GM19455 (cell line): ENCODE measurements at regions not wholly inside any gene's neighbourhood (a gene's known extent, or its start where the extent isn't known, plus 50 kb on each side); places are given as distances from the start of the nearest gene placed in this dataset.

Experiments used
- ATAC-seq: cut with Tn5 transposase; IDR thresholded peaks from one replicate; pipeline ENCODE4 v1.9.1; 2021; ENCODE audit not compliant: unreplicated experiment

- no peak for ATAC-seq
These were observed 451.4 kb downstream of the WDR72 start for GRCh38 chr15:53307952-53308624.

- no peak for ATAC-seq
These were observed 453.9 kb downstream of the WDR72 start for GRCh38 chr15:53305554-53305953.

- ATAC-seq, result no peak
These were observed 454.4 kb downstream of the WDR72 start for GRCh38 chr15:53305101-53305500.

GRCh38 chr15:53297828-53298227 lies 461.6 kb downstream of the WDR72 start:
- ATAC-seq, result no peak

DNA sequence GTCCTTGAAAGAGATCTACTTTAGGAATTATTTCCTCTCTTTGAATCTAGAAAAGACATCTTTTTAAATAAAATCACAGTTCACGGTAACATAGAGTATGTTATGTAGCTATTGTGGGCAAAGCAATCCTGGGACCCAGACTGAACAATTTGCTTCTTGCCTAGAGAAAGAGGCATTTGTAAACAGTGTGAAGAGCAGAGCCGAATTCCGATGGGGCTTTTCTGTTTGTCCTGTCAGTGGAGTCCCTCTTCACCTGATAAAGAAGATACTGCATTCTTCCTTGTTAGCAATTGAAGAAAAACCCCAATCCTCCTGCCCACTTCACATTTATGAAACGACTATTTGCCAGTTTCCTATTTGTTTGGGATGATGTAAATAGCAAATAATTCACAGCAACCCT lies 462.9 kb downstream of the WDR72 start:
- no peak for ATAC-seq

DNA sequence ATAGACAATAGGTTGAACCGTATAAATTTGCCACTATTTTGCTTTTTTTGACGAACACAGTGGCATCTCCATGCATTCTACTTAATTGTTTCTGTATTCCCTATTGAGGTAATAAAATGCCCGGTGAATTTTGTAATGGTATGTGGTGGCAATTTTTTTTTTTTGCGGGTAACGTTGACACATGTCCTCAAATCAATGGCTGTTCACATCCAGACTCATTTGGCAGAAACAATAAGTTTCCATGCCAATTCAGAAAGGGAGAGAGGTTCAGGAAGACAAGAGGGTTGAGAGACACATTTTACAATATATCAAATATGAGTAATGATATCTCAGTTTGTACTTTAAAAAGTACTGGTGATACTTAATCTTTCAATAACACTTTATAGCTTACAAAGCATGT lies 463.9 kb downstream of the WDR72 start:
- no peak for ATAC-seq

DNA sequence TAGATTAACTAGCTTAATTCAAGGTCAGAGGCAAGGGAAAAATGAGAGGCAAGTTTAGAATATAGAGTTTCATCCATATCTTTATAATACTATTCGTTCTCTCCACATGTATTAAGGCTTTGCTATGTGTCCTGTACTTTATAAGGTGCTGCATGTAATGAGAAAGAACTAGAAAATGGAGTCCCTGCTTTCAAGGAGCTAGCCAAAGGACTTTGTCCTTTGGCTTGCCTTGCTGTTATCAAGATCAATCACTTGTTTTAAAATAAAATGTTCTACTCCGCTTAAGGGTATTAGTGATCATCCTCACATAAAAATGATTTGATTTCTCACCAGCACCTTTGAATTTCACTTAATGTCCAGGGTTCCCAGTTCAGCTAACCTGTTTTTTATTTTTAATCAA lies 470.9 kb downstream of the WDR72 start:
- ATAC-seq, result no peak

DNA sequence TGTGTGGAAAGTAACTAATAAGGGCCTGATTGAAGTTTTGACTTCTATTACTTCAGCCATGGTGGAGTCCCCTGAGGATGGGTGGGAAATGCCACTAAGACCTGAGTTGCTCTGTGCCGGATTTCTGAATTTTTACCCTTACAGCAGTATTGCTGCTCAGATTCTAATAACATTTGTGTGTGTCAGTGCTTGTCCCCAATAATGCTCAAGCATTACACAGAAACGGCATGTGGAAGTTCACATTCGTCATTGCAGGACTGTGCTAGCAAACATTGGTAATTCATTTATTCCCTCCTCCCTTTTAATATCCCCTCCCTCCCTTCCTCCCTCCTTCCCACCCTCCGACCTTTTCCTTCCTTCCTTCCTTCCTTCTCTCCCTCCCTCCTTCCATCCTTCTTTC lies 484.5 kb upstream of the ONECUT1 start:
- ATAC-seq, result no peak

DNA sequence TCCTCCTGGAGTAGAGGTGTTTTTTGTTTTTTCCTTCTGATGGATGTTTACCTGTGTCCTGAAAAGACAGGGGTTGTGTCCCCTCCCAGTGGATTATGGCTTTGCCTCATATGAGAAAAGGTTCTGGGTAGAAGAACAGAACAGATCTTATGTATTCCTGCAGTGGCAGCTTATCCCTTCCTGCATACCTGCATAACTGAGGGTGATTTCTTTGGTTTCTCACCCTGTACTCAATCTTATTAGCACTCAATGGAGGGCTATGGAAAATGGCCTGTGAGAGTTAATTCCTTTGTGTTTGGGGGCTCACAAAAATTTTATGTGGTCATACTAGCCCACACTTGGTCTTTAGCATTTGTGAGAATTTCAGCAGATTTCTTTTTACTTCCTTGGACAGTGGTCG lies 482.0 kb upstream of the ONECUT1 start:
- ATAC-seq, result no peak

GRCh38 chr15:53266176-53266575 lies 476.0 kb upstream of the ONECUT1 start:
- ATAC-seq, result no peak

DNA sequence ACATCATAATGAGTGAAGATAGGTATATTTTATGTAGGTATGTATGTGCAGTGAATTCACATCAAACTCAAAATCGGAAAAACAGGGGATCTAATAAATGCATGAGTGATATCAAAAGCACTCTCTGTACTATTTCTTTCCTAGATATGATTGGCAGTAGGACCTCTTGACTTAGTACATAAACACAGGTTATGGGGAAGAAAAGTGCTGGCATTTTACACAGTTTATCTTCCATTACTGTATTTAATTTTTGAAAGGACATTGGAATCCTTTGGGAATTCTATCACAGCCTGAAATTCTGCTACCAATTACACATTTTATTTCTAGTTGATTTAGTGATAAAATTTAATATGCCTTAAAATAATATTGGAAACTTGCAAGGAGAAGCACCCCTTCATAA lies 470.5 kb upstream of the ONECUT1 start:
- ATAC-seq, result no peak

DNA sequence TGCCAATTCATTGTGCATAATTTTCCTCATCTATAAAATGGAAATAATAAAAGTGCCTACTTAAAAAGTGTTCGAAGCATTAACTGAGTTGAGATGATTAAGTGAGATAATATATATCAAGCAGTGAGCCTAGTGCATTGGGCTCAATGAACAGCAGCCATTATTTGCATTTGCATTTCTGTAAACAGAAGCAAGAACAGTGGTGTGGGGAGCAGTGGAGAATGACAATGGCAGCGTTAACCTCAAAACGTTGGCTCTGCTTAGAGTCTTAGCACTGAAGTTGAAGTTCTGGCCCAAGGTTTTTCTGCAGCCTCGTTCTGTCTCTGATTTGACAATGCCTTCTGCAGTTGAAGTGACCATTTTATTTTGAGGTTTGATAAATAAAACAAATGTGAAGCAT lies 466.3 kb upstream of the ONECUT1 start:
- no peak for ATAC-seq

GRCh38 chr15:53256043-53256442 lies 465.9 kb upstream of the ONECUT1 start:
- ATAC-seq, result no peak

GRCh38 chr15:53251996-53252395 lies 461.9 kb upstream of the ONECUT1 start:
- no peak for ATAC-seq

- no peak for ATAC-seq
These were observed 461.4 kb upstream of the ONECUT1 start for GRCh38 chr15:53251523-53251922.

- no peak for ATAC-seq
These were observed 457.0 kb upstream of the ONECUT1 start for GRCh38 chr15:53247041-53247708.

DNA sequence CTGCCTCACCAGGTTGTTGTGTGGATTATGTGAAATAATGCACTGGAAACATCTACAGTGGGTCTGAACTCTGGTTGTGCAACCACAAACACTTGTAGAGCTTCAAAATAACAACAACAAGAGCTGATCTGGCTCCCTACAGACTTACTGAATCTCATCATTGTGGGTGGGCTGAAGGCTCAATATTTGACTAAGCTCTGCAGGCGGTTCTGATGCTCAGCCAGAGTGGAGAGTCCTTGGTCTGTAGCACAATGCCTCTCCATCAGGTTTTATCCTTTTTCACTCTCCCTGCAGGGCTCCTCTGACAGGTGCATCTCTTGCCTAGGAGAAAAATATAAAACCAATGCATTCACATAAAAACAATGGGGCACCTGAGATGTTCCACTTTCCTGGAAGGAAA lies 456.3 kb upstream of the ONECUT1 start:
- no peak for ATAC-seq

DNA sequence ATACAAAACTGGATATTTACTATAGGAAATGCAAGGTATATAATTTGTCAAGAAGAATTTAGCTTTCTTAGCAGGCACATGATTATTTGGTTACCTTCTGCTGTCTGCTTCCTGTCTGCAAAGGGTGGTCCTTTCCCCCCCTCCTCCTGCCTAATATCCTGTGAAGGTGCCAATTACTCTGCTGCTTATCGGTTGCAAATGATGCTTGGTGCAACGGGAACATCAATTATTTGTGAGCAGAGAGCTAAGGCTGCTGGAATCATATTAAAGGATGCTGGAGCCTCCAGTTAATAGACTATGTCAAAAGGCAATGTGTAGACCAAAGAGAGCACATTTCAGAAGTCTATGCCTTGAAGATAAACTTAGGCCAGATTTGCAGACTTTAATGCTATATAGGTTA lies 443.7 kb upstream of the ONECUT1 start:
- no peak for ATAC-seq

DNA sequence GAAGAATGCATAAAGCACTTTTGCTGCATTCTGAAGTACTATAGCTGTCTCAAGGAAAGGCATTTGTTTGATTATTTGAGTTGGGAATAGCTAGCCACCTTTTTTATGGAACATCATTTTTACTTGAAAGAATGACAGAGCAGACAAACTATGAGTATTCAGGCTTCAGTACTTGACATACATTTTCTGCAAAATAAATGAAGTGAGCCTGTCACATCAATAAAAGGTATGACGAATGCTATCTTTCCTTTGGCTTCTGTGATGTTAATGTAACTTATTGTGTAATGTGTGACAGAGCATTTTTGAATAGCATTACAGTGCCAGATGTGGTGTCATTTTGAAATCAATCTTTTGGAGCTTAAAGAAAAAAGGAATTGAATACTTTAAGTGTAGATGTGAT lies 440.3 kb upstream of the ONECUT1 start:
- ATAC-seq, result no peak

GRCh38 chr15:53226559-53226958 lies 436.4 kb upstream of the ONECUT1 start:
- ATAC-seq, result no peak

DNA sequence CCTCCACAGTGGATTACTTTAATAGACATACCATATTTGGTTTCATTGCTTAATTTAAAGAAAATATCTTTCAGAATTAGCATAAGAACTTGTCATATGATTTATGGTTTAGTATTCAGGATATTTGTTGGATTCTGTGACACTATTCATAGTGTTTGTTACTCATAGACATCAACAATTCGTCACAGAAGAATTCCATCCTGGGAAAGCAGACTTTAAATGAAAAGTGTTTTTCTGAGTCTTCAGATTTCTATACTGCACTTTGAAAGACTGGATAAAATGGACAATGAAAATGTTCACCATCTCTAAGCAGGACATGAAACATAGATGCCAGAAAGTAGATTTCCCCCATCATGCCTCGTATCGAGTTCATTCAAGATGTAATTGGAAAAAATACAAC lies 435.6 kb upstream of the ONECUT1 start:
- no peak for ATAC-seq

DNA sequence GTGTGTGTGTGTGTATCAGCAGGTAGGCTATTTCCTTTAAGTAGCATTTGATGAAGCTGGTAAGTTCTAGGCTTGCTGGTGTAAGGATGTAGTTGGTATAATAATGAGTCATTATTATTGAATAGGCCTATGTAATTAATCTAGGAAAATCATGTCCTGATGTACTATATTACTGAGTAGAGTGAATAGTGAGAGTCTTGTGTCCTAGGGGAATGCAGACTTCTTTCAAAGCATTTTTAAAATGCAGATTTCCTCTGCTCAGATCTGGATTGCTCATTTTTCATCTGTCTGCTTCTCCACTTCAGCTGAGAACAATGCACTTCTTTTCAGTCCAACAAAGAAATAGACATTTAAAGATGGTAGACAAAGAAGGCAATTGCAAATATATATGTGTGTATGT lies 434.2 kb upstream of the ONECUT1 start:
- no peak for ATAC-seq

DNA sequence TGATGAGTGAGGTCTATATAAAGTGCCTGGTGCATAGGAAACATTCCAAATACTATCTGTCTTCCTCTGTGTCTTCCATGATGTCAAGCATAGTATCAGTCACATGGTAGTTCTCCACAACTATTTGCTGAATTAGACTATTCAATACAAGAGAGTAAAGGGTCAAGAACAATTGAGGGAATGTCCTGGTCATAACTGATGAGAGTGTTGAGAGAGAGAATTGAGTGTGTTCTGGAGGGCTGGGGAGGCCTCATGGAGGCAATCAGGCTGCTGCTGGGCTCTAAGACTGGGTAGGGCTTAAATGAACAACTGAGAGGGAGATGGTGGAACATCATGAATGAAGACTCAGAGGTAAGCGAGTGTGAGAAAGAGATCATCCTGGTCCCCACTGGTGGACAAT lies 433.7 kb upstream of the ONECUT1 start:
- ATAC-seq, result no peak
